GM19467 (cell line): ENCODE measurements at regions not wholly inside any gene's neighbourhood (a gene's known extent, or its start where the extent isn't known, plus 50 kb on each side); places are given as distances from the start of the nearest gene placed in this dataset.
"Not testable (repeated sequence)": the region's sequence is repeated elsewhere in the genome, so short reads cannot be mapped to it uniquely, and the experiment has no call there.

ENCODE experiments used
- ATAC-seq: cut with Tn5 transposase; IDR thresholded peaks from one replicate; pipeline ENCODE4 v1.9.1; 2021; ENCODE audit warnings: mild to moderate bottlenecking, moderate library complexity; ENCODE audit not compliant: unreplicated experiment

DNA sequence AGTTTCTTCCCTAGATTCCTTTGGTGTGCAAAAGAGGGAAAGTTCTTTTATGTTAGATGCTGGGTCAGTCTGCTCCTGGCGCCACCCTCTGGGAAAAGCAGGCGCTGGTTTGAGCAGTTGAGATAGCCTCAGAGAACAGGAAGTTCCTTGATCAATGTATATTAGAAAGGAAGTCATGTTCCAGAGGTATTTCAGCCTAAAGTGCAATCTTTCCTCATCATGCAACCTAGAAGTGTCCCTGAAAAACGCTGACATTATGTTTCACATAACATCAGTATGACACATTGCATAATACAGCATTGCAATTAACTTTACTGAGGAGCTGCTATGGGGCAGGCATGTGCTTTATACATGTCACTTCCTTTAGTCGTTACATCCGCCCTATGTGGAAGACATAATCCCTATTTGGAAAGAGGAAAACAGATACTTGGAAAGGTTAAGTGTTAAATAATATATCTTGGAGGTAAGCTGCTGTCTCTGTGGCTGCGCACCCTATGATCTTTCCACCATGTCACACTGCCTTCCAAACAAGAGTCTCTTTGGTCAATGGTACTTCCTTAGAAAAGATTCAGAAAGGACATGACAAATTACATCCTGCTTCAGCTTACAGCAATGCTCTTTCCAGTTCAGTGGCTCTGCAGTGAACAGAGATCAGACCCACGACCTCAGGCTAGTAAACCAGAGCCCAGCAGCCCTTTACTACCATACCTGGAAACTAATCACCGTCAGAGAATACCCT lies 369.7 kb downstream of the RAD51AP2 start:
- ATAC-seq, result no peak

DNA sequence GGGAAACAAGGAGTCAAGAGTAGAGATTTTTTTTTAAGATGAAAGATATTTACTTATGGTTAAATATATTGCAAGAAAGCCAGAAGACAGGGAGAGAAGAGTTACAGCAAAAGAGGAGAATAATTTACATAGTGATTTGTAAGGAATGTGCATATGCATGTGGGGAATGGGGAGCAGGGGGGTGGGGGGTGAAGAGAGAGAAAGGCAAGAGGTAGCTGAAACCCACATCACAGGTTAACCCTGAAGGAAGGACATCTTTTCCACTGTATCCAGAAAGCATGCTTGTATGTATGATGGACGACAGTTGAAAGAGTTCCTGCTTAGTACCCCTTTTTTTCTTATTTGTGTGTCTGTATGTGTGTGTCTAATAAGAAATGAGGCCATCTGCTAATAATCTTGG lies 371.9 kb downstream of the RAD51AP2 start:
- ATAC-seq, result no peak

DNA sequence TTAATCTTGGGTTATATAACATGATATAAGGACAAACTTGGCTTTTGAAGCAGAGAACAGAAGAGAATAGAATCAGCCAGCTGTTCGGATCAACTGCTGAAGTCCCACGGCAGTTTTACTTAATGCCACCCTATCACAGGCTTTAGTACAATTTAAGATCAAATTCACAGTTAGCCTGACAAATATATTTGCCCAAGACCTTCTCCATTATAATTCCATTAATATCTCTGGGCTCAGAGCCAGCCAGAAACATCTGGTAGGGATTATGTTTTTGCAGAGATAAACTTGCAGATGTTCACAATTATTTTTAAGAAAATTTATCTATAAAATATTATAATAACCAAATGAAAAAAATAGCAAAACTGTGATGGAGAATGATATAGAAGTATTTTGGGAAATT lies 381.4 kb downstream of the RAD51AP2 start:
- no peak for ATAC-seq

DNA sequence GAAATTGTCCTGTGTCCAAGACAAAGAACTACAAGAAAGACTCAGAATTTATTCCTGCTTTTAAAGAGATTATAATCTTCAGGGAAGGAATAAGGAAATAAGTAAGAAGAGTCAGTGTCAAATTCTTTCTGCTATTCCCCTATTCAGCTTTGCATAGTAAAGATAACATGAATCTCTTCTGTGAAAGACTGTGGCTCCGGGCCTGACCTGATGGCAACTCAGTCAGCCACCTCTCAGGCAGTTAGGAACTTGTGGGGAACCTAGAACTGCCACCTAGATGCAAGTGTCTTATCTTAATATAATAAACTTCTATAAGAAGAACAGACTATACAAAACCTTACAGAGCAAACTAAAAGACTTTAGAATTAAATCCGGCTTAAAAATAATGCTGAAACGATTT lies 382.0 kb downstream of the RAD51AP2 start:
- ATAC-seq, result no peak

DNA sequence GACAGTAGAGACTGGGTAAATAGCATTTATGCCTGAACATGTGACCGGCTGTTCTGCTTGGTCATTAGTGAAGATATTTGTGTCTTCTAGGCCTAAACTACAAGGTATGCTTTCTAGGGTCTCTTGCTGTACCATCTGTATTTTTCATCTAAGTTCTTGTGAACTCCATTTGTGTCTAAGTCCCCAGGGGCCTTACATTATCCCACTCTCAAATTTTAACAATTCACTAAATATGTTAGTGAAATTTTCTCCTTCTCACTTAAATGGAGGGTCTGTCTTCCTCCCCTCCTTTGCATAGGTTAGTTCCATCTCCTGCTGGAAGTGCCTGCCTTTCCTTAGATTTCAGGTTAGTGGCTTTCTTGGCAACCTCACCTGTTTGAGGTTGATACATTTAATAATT lies 382.6 kb downstream of the RAD51AP2 start:
- no peak for ATAC-seq

DNA sequence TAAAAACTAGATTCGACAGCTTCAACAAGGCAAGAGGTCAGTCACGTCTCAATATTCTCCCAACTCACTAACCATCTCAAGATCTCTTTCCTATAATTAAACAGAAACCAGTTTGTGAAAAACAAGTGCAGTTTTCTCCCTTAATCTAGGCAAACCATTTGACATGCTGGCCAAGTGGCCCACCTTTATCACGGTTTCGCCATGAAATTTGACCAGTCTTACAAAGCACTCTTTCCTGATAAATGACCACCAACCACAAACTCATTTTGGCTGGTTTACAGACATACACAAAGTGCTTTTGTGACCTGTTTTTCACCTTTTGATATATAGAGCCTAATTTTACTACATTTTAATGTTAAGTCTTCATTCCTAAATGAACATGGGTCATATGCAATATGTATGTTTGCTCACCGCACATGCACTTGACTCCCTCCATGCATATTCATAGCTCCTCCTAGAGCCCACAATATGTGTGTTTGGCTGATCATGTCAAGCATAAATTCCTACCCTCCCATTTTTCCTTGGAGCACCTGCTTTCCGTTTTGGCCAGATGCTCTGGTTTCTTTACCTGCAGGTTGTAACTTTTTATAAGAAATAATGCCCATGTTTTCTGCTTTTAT lies 385.1 kb downstream of the RAD51AP2 start:
- no peak for ATAC-seq

DNA sequence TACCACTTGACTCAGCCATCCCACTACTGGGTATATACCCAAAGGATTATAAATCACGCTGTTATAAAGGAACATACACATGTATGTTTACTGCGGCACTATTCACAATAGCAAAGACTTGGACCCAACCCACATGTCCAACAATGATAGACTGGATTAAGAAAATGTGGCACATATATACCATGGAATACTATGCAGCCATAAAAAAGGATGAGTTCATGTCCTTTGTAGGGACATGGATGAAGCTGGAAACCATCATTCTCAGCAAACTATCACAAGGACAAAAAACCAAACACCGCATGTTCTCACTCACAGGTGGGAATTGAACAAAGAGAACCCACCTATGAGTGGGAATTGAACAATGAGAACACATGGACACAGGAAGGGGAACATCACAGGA lies 387.6 kb downstream of the RAD51AP2 start:
- not testable (repeated sequence) for ATAC-seq

DNA sequence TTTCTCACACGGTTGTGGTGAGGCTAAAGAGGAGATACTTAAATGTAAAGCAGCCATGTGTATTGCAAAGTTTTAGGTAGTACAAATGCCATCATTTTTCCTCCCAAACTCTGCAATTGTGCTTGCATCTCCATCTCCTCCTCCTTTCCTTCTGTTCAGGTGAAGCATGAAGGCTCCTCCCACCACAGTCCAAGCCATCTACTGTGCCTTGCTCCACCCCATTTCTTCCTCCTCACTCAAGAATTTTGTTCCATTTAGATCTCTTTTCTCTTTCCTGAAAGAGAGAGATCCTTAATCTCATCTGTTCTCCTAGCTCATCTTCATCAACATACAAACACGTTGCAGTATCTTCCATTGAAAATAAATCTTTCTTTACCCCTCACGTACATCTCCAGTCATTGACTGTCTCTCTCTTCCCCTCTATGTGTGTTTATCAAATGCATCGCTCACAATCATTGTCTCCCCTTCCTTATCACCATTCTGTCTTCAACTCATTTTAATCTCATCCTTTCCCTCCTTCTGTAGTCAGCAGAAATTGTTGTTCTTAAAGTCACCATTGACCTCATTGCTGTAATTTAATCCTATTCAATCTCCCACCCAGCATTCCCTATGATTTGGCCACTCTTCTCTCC lies 392.1 kb downstream of the RAD51AP2 start:
- no peak for ATAC-seq

DNA sequence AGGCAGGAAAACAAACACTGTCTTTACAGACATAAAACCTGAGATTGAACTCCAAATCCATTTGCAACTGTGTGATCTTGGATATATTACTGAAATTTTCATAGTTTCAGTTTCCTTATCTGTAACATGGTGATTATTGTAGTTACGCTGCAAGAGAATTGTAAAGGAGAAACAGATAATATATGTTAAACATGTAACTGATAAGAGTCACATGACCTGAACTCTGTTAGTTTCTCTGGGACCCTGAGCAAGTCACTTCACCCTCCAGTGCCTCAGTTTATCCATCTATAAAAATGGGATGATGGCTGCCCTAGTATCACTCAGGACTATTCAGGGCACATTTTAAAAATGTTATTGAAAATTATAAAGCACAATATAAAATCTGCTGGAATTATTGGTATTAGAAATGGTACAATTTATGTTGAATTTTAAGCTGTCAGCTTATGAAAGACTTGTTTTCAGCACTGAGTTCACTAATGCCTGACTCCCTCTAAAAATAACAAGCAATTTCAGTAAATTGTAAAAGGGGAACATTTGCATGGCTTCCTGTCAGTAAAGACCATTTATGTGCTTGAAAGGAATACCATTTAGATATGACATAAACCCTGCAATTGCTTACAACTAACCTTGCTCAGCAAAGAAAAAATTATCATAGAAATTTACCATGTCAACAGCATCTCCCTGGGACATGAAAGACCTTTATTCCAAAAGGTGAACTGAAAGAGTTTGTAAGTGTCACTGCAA lies 393.5 kb downstream of the RAD51AP2 start:
- no peak for ATAC-seq

DNA sequence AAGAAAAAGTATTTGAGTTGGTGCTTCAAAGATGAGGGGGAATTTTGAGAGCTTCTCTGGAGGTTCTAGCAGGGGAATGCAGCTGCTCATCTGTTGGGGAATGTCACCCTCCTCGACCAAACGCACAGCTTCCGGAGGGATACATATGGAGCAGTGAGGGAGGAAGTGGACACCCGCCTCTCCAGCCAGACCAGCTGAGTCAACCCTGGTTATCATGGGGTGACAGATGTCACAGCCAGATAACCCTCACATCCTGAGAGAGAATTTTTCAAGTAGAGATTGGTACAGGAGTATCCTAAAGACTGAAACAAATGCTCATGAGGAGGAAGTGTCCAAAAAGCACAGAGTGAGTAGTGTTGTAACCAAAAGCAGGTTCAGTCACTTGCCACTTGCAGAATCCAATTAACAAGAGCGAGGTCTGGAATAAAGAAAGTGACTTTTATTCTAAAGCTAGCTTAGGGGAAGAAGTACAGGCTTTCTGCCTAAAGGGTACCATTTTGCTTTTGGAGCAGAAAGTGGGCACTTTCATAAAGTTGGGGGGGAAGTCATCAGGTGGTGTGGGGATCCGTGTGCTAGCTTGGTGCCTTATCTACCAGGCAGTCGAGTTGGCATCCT lies 395.2 kb downstream of the RAD51AP2 start:
- ATAC-seq, result no peak

DNA sequence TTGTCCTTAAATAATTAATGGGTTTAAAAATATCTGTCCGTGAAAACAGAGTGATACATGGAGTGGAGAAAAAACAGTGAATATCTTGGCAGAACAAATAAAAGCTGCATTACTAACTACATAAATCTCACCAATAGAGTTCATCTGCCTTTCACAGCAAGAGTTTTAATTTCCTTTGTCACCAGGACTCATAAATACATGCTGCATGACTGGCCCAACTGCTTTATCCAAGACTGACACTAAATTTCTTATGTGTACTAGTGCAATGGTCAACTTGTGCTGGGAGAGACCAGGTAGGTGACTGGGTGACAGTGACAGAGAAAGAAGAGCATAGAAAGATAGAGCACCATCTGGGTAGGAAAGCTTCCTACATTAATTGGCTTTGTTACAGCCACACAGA lies 402.8 kb downstream of the RAD51AP2 start:
- no peak for ATAC-seq

DNA sequence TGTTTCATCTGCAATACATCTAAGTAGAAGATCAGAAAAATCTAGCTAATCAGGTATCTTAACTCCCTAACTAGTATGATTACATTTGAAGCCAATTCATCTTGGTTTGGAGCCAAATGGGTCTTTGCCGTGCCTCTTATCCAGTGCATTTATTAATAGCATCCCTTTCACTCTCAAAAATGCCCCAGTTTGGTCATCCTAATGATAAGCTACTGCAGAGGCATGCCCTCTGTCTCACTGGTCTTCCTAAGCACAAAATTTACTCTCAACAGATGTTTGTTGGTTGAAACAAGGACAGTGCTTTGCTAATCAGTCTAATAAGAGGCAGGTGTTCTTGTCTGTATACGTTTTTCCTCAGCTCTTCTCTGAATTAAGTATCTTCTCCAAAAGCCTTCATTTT lies 403.2 kb downstream of the RAD51AP2 start:
- no peak for ATAC-seq

DNA sequence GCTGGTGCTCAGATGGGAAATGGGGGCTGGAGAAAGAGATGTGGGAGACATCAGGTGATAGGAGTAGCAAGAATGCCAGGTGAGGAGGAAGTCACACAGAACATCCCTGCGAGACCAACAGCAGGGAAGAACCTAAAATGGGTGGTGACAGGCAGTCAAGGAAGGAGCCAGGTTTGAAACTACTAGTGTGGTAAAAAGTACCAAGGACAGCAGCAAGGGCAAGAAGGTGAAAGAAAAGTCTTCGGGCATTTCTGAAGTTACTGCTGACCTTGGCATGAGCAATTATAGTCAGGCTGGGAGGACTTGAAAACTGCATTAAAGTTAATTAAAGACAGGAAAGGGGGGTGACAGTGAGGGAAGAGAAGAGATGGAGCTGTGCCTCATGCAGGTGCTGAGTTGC lies 410.4 kb downstream of the RAD51AP2 start:
- no peak for ATAC-seq

DNA sequence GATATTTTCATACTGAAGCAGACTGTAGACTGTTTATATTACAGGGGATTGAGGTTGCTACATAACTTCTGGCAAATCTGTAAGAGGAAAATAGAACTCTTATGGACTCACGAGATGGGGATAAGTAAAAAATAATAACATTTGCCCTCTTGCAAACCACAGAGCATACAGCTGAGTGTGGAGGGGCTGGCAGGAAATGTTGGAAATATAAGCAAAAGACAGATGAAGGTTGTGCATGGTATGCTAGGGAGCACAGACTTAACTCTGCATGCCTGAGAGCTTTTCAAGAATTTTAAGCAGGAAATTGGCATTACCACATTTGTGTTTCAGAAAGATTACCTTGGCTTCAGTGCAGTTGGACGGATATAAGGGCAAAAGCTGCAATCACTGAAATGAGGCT lies 411.1 kb downstream of the RAD51AP2 start:
- ATAC-seq, result no peak

DNA sequence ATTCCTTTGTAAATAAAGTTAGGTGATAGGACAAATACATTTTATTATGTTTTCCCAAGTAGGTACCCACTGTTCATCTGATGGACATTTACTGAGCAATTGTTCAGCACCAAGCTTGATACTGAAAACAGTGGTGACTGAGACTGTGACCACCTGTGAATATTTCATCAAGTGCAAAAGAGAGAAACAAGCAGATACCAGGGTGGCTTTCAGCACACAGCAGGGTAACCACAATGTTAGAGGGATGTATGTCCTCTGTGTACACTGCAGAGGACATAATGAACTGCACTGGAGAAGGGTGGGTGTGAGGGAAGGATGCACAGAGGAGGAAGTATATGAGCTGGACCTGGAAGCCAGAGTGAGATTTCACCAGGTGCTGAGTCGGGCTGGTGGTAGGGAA lies 411.8 kb downstream of the RAD51AP2 start:
- no peak for ATAC-seq

DNA sequence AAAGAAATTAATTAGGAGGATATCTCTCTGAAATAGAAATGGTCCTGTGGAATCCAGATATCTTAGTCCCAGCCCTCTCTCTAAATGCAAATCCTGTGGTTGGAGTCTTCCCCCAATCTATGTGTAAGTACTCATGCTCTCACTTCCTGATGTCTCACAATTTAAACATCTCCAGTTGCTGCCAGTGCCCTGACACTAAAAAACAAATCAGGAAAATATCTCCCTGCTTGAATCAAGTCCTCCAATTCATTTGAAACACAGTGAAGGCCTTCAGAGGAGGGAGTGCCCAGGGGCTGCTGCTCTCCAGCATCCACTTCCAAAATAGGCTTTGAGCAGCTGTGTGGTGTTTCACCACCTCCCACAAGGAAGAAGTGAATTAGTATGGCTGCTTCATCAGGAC lies 413.8 kb downstream of the RAD51AP2 start:
- ATAC-seq, result peak; percentile 49

DNA sequence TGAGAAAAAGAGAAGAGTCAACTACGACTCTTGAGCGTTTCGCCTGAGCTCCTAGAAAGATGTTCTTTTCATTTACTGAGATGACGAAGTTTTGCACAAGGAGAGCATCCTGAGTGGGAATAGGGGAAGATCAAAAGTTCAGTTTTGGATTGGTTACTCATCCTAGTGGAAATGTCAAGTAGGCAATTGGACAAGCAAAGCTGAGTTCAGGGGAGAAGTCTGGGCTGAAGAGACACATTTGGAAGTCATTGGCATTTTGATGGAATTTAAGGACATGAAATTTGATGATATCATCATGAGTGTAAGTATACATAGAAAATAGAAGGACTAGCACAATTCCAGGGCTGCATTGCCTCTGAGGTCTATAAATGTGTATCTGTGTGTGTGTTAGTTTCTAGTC lies 416.6 kb downstream of the RAD51AP2 start:
- ATAC-seq, result no peak

DNA sequence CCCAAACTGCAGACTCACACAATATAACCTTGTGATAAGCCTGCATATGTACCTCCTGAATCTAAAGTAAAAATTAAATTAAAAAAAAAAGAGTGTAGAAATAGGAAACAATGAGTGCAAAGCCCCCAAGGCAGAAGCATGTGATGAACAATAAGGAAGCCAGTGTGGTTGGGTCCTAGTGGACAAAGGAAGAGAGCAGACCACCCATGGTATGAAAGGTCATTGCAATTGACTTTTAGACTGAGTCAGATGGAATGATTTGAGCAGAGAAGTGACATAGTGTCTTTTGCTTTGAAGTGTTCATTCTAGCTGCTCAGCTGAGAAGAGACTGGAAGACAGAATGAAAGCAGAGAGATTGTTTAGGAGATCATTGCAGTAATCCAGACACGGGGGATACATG lies 417.1 kb downstream of the RAD51AP2 start:
- no peak for ATAC-seq

DNA sequence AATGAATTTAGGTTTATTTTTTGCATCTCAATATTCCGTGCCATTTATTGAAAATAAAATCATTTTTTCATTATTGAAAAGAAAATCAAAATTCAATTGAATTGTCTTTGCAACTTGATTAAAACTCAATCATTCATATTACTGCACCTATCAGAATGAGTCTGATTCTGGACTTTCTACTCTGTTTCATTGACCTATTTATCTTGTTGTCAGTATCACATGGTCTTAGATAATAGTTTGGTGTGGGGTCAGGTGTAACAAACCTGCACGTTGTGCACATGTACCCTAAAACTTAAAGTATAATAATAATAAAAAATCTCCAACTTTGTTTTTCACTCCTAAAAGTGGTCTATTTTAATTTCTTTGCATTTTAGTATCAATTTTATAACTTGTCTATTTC lies 422.9 kb downstream of the RAD51AP2 start:
- no peak for ATAC-seq

DNA sequence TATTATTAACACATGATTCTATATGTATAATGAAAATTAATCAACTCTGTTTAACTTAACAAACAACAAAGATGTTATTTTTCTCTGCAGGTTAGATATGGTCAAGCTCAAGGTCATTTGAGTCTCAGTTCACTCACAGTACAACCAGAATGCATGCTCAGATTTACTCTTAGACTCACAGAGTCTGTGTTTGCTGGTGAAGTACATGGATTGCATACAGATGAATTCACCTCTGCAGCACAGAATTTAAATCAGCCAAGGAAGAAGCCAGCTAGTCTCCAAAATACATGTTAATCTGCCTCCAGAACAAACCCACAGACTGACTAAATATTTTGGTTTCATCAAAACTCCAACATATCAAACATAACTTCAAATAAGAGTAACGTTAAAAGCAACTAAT lies 424.5 kb downstream of the RAD51AP2 start:
- ATAC-seq, result no peak

DNA sequence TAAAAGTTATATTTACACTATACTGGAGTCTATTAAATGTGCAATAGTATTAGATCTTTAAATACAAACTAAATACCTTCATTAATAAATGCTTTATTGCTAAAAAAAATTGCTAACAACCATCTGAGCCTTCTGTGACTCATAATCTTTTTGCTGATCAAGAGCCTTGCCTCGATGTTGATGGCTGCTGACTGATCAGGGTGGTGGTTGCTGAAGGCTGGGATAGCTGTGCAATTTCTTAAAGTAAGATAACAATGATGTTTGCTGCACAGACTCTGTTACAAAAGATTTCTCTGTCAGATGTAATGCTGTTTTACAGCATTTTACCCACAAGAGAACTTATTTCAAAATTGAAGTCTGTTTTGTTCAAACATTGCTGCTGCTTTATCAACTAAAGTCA lies 421.4 kb upstream of the CYRIA start:
- no peak for ATAC-seq
